Left lung (tissue), 4 donors: ENCODE measurements at regions not wholly inside any gene's neighbourhood (a gene's known extent, or its start where the extent isn't known, plus 50 kb on each side); places are given as distances from the start of the nearest gene placed in this dataset.

Experiments
- ATAC-seq: fragments of 200-7000 bp; cut with Tn5 transposase; one replicate; pipeline ENCODE4 v1.9.1; 2020; ENCODE audit warnings: moderate library complexity
- DNase-seq, 4 donors: peaks; one replicate each; pipeline ENCODE4 v3.0.0-alpha.2; 2013 to 2020
- H3K27ac ChIP-seq, 2 donors: fragments of 200-600 bp; sonication (generic) in 1 of 2; one replicate each; pipeline versions ENCODE4 v1.5.0 to v1.8.0; 2020 to 2021
- H3K27me3 ChIP-seq, 2 donors: fragments of 200-600 bp; sonication (generic) in 1 of 2; one replicate each; pipeline versions ENCODE4 v1.5.0 to v1.8.0; 2020 to 2021
- H3K36me3 ChIP-seq, 2 donors: fragments of 200-600 bp; sonication (generic) in 1 of 2; one replicate each; pipeline versions ENCODE4 v1.5.0 to v1.8.0; 2020 to 2021
- H3K4me1 ChIP-seq, 2 donors: fragments of 200-600 bp; one replicate each; pipeline ENCODE4 v1.8.0; 2021
- H3K4me3 ChIP-seq, 2 donors: fragments of 200-600 bp; sonication (generic) in 1 of 2; one replicate each; pipeline versions ENCODE4 v1.5.0 to v1.8.0; 2020 to 2021; ENCODE audit warnings: mild to moderate bottlenecking in 1 of 2
- H3K9me3 ChIP-seq, 2 donors: fragments of 200-600 bp; sonication (generic) in 1 of 2; one replicate each; pipeline versions ENCODE4 v1.5.0 to v1.8.0; 2020 to 2021
- intact Hi-C, 2 donors: fragments of 100-400 bp; cut with DNase I; formaldehyde crosslinking; loops; one replicate each; pipeline versions ENCODE4 v1.11.2 to v1.14.2; 2022
- TF ChIP-seq, protein P1 (sequence below), 2 donors: fragments of 200-600 bp; sonication (generic) in 1 of 2; IDR thresholded peaks; one replicate each; pipeline versions ENCODE4 v1.5.0 to v1.8.0; 2021; ENCODE audit warnings: antibody characterized with exemption in 2 of 2
- donor health status: DM: no; HTN: yes; CAD: no.
- donor health status: DM: no; HTN: no; CAD: no.

DNA sequence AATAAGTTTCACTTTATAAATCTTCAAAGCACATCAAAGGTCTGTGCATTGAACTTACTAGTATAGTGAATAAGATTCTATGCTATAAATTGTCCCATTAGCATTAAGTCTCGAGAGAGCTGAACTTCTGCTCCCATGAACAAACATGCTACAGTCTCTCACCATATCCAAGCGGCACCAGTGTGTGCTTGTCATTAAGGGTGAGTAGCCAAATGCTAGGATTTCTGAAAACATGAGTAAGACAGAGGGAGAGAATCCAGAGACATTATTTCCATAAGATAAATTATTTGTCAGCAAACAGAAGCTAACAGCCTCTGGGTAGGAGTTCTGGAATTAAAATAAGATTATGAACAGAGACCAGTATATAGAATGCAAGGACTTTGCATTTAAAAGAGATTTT lies 2882.5 kb downstream of the PCDH9 start:
- DNase-seq = peak in 1 of 4 donors; percentile 10
- H3K4me1 ChIP-seq = no peaks in the 10 kb centered on the region
- intact Hi-C loops = no loop called here
- TF ChIP-seq, protein P1, sequence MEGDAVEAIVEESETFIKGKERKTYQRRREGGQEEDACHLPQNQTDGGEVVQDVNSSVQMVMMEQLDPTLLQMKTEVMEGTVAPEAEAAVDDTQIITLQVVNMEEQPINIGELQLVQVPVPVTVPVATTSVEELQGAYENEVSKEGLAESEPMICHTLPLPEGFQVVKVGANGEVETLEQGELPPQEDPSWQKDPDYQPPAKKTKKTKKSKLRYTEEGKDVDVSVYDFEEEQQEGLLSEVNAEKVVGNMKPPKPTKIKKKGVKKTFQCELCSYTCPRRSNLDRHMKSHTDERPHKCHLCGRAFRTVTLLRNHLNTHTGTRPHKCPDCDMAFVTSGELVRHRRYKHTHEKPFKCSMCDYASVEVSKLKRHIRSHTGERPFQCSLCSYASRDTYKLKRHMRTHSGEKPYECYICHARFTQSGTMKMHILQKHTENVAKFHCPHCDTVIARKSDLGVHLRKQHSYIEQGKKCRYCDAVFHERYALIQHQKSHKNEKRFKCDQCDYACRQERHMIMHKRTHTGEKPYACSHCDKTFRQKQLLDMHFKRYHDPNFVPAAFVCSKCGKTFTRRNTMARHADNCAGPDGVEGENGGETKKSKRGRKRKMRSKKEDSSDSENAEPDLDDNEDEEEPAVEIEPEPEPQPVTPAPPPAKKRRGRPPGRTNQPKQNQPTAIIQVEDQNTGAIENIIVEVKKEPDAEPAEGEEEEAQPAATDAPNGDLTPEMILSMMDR (IDR thresholded peaks at IDR 0.05) = no peak
- ATAC-seq = no peak
- H3K9me3 ChIP-seq = peaks cover 0 to 10% of the 10 kb centered on the region in 2 donors
- H3K27ac ChIP-seq = no peak overlapping the region
- H3K27me3 ChIP-seq = no peaks in the 10 kb centered on the region
- H3K36me3 ChIP-seq = no peaks in the 10 kb centered on the region
- no peak overlapping the region for H3K4me3 ChIP-seq

DNA sequence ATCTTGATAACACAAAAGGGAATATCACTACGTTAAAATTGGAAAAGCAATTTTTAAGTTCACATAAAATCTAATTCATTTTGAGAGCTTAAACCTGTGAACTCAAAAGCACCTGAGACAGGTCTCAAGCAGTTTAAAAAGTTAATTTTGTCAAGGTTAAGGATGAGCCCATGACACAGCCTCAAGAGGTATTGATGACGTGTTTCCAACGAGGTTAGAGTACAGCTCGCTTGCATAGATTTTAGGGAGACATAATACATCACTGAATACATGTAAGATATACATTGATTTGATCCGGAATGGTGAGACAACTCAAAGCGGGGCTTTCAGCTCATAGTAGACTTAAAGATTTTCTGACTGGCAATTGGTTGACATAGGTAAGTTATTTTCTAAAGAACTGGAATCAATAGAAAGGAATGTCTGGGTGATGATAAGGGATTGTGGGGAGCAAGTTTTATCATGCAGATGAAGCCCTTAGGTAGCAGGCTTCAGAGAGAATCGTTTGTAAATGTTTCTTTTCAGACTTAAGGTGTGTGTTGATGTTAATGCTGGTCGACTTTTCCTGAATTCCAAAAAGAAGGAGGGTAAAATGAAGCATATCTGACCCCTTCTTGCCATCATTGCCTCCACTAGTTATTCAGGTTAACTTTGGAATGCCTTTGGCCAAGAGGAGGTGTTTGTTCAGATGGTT lies 2890.6 kb downstream of the PCDH9 start:
- Histone ChIP-seq H3K4me3 (no peak overlapping the region), H3K27me3 (no peaks in the 10 kb centered on the region), H3K27ac (no peak overlapping the region), H3K36me3 (no peaks in the 10 kb centered on the region), H3K4me1 (no peaks in the 10 kb centered on the region), H3K9me3 (peaks cover 0 to 21% of the 10 kb centered on the region in 2 donors)
- ATAC-seq = no peak
- TF ChIP-seq, protein P1 (IDR thresholded peaks at IDR 0.05) = no peak
- DNase-seq = no peak
- intact Hi-C loops = no loop called here

DNA sequence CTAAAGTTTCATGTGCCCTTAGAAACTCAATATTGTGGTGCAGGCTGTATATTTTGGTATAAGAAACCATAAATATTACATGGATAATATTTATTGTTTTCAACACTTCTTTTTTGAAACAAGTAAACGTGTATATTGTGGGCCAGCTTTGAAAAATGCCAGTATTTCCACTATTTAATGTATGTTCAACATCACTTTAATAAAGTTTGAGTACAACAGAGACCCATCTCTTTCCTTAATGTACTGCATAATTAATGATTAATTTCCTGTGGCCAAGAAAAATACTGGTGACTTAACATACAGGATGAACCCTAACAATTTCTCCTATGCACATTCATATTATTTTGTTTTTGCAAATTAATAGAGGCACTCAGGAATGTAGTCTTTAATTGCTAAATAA lies 2891.5 kb downstream of the PCDH9 start:
- Histone ChIP-seq H3K27me3 (no peaks in the 10 kb centered on the region), H3K9me3 (peaks cover 0 to 27% of the 10 kb centered on the region in 2 donors), H3K36me3 (no peaks in the 10 kb centered on the region), H3K27ac (no peak overlapping the region), H3K4me3 (no peak overlapping the region), H3K4me1 (no peaks in the 10 kb centered on the region)
- intact Hi-C loops = no loop called here
- no peak for ATAC-seq
- no peak for DNase-seq
- TF ChIP-seq, protein P1 (IDR thresholded peaks at IDR 0.05) = no peak

DNA sequence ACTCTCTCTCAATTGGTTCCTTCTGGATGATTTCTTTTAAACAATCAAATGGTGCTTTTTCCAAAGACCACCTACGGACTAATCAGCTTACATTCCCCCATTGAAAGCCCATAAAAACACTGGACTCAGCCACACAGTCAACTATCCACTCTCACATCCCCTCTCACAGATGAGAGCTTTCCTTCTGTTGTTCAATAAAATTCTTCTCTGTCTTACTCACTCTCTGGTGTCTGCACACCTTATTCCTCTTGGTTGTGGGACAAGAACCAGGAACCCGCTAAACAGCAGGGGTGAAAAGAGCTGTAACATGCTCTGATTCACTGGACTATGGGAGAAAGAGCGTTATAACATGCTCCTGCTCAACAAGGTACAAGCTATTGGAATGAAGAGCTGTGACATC lies 2896.2 kb downstream of the PCDH9 start:
- H3K9me3 ChIP-seq = peaks cover 0 to 8% of the 10 kb centered on the region in 2 donors
- no peak overlapping the region for H3K27ac ChIP-seq
- H3K4me1 ChIP-seq = no peaks in the 10 kb centered on the region
- intact Hi-C loops = no loop called here
- TF ChIP-seq, protein P1 (IDR thresholded peaks at IDR 0.05) = no peak
- no peaks in the 10 kb centered on the region for H3K27me3 ChIP-seq
- no peak overlapping the region for H3K4me3 ChIP-seq
- DNase-seq (no peak), ATAC-seq (no peak)
- no peaks in the 10 kb centered on the region for H3K36me3 ChIP-seq

DNA sequence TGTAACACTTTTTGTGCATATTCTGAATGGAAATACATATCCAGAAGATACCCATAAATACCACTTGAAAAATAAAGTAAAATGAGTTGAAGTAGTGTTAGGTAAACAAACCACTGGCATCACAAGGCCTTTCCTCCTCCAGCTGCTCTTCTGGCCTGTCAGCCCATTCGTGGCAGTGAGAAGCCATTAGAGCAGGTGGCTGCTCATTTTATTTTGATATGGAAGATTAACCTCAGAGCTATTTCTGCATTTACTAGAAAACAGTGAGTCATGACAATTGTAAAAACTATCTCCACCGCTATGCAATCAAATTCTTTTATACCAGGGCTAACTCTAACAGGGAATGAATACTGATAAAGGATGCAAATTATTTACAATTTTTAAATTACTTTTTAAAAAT lies 2898.1 kb downstream of the PCDH9 start:
- Histone ChIP-seq H3K36me3 (no peaks in the 10 kb centered on the region), H3K9me3 (peaks cover 0 to 8% of the 10 kb centered on the region in 2 donors), H3K27ac (no peak overlapping the region), H3K4me1 (no peaks in the 10 kb centered on the region), H3K27me3 (no peaks in the 10 kb centered on the region), H3K4me3 (no peak overlapping the region)
- ATAC-seq (no peak), DNase-seq (no peak)
- TF ChIP-seq, protein P1 (IDR thresholded peaks at IDR 0.05) = no peak
- intact Hi-C loops = no loop called here
